HepG2 (cell line): ENCODE measurements at regions not wholly inside any gene's neighbourhood (a gene's known extent, or its start where the extent isn't known, plus 50 kb on each side); places are given as distances from the start of the nearest gene placed in this dataset.

Experiments
- ASH2L ChIP-seq: fragments of 300-600, 200-600 bp; sonication (generic); IDR thresholded peaks from 2 replicates; pipeline ENCODE4 v1.7.0; 2017; ENCODE audit warnings: low read depth, mild to moderate bottlenecking, moderate library complexity, mixed read lengths, low read length; ENCODE audit not compliant: insufficient read length
- CTCF ChIP-seq: sonication (generic); formaldehyde crosslinking; IDR thresholded peaks from 2 replicates; pipeline ENCODE4 v1.5.0; 2020; ENCODE audit warnings: mild to moderate bottlenecking, missing genetic modification reagents, moderate library complexity
- HNRNPK ChIP-seq: fragments of 200-400 bp; formaldehyde crosslinking; IDR thresholded peaks from 2 replicates; pipeline ENCODE4 v1.6.1; 2018; ENCODE audit warnings: low read length, low read depth, moderate library complexity, mild to moderate bottlenecking; ENCODE audit not compliant: poor library complexity, severe bottlenecking
- SIN3A ChIP-seq: IDR thresholded peaks from 2 replicates; pipeline ENCODE4 v1.6.1; 2011; ENCODE audit warnings: low read depth, mild to moderate bottlenecking, control low read depth, low read length, borderline replicate concordance
- ZNF672 ChIP-seq: sonication (generic); formaldehyde crosslinking; IDR thresholded peaks from 2 replicates; pipeline ENCODE4 v1.8.1; 2022; ENCODE audit warnings: missing genetic modification reagents
- TF ChIP-seq, protein P1 (sequence below): sonication (generic); formaldehyde crosslinking; IDR thresholded peaks from 2 replicates; pipeline ENCODE4 v1.9.0; 2021; ENCODE audit warnings: mild to moderate bottlenecking, missing genetic modification reagents
- TF ChIP-seq, protein P2 (sequence below): IDR thresholded peaks from 2 replicates; pipeline ENCODE4 v1.6.1; 2012; ENCODE audit warnings: inconsistent platforms
- TF ChIP-seq, protein P3 (sequence below): sonication (generic); formaldehyde crosslinking; IDR thresholded peaks from 2 replicates; pipeline ENCODE4 v1.4.0; 2020; ENCODE audit warnings: missing genetic modification reagents
- TF ChIP-seq, protein P4 (sequence below): sonication (generic); formaldehyde crosslinking; IDR thresholded peaks from 2 replicates; pipeline ENCODE4 v1.5.1; 2020; ENCODE audit warnings: missing genetic modification reagents, mild to moderate bottlenecking, borderline replicate concordance

GRCh38 chr6:1066449-1067090 lies 245.3 kb upstream of the FOXQ1 start:
- TF ChIP-seq, protein P1, sequence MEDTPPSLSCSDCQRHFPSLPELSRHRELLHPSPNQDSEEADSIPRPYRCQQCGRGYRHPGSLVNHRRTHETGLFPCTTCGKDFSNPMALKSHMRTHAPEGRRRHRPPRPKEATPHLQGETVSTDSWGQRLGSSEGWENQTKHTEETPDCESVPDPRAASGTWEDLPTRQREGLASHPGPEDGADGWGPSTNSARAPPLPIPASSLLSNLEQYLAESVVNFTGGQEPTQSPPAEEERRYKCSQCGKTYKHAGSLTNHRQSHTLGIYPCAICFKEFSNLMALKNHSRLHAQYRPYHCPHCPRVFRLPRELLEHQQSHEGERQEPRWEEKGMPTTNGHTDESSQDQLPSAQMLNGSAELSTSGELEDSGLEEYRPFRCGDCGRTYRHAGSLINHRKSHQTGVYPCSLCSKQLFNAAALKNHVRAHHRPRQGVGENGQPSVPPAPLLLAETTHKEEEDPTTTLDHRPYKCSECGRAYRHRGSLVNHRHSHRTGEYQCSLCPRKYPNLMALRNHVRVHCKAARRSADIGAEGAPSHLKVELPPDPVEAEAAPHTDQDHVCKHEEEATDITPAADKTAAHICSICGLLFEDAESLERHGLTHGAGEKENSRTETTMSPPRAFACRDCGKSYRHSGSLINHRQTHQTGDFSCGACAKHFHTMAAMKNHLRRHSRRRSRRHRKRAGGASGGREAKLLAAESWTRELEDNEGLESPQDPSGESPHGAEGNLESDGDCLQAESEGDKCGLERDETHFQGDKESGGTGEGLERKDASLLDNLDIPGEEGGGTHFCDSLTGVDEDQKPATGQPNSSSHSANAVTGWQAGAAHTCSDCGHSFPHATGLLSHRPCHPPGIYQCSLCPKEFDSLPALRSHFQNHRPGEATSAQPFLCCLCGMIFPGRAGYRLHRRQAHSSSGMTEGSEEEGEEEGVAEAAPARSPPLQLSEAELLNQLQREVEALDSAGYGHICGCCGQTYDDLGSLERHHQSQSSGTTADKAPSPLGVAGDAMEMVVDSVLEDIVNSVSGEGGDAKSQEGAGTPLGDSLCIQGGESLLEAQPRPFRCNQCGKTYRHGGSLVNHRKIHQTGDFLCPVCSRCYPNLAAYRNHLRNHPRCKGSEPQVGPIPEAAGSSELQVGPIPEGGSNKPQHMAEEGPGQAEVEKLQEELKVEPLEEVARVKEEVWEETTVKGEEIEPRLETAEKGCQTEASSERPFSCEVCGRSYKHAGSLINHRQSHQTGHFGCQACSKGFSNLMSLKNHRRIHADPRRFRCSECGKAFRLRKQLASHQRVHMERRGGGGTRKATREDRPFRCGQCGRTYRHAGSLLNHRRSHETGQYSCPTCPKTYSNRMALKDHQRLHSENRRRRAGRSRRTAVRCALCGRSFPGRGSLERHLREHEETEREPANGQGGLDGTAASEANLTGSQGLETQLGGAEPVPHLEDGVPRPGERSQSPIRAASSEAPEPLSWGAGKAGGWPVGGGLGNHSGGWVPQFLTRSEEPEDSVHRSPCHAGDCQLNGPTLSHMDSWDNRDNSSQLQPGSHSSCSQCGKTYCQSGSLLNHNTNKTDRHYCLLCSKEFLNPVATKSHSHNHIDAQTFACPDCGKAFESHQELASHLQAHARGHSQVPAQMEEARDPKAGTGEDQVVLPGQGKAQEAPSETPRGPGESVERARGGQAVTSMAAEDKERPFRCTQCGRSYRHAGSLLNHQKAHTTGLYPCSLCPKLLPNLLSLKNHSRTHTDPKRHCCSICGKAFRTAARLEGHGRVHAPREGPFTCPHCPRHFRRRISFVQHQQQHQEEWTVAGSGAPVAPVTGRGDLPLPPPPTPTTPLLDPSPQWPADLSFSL (CRISPR knock-in tag): no peak
- TF ChIP-seq ZNF672 (CRISPR knock-in tag) (no peak), SIN3A (no peak), CTCF (no peak), HNRNPK (no peak), ASH2L (no peak)
- TF ChIP-seq, protein P2, sequence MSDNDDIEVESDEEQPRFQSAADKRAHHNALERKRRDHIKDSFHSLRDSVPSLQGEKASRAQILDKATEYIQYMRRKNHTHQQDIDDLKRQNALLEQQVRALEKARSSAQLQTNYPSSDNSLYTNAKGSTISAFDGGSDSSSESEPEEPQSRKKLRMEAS: no peak
- TF ChIP-seq, protein P3, sequence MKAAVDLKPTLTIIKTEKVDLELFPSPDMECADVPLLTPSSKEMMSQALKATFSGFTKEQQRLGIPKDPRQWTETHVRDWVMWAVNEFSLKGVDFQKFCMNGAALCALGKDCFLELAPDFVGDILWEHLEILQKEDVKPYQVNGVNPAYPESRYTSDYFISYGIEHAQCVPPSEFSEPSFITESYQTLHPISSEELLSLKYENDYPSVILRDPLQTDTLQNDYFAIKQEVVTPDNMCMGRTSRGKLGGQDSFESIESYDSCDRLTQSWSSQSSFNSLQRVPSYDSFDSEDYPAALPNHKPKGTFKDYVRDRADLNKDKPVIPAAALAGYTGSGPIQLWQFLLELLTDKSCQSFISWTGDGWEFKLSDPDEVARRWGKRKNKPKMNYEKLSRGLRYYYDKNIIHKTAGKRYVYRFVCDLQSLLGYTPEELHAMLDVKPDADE (CRISPR knock-in tag): no peak
- TF ChIP-seq, protein P4, sequence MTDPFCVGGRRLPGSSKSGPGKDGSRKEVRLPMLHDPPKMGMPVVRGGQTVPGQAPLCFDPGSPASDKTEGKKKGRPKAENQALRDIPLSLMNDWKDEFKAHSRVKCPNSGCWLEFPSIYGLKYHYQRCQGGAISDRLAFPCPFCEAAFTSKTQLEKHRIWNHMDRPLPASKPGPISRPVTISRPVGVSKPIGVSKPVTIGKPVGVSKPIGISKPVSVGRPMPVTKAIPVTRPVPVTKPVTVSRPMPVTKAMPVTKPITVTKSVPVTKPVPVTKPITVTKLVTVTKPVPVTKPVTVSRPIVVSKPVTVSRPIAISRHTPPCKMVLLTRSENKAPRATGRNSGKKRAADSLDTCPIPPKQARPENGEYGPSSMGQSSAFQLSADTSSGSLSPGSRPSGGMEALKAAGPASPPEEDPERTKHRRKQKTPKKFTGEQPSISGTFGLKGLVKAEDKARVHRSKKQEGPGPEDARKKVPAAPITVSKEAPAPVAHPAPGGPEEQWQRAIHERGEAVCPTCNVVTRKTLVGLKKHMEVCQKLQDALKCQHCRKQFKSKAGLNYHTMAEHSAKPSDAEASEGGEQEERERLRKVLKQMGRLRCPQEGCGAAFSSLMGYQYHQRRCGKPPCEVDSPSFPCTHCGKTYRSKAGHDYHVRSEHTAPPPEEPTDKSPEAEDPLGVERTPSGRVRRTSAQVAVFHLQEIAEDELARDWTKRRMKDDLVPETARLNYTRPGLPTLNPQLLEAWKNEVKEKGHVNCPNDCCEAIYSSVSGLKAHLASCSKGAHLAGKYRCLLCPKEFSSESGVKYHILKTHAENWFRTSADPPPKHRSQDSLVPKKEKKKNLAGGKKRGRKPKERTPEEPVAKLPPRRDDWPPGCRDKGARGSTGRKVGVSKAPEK (CRISPR knock-in tag): no peak
